SU-DHL-6 (cell line): ENCODE measurements at regions not wholly inside any gene's neighbourhood (a gene's known extent, or its start where the extent isn't known, plus 50 kb on each side); places are given as distances from the start of the nearest gene placed in this dataset.

ENCODE experiments used
- H2AFZ ChIP-seq: fragments of 200-600 bp; sonication (generic); 2 replicates; pipeline ENCODE4 v1.6.1; 2014; ENCODE audit warnings: low read depth, mild to moderate bottlenecking, moderate library complexity, mixed read lengths, antibody characterized with exemption, low read length; ENCODE audit not compliant: severe bottlenecking
- H3F3A ChIP-seq: fragments of 200-600 bp; shearing (Covaris generic); 2 replicates; pipeline ENCODE4 v1.6.0; 2016; ENCODE audit warnings: antibody characterized with exemption, mild to moderate bottlenecking; ENCODE audit not compliant: insufficient read depth
- H3K27ac ChIP-seq: fragments of 200-600 bp; sonication (generic); 2 replicates; pipeline ENCODE4 v1.5.1; 2016; ENCODE audit warnings: low read depth, mild to moderate bottlenecking, low read length, moderate library complexity, mixed read lengths
- H3K27me3 ChIP-seq: fragments of 200-600 bp; sonication (generic), shearing (Covaris generic); 2 replicates; pipeline ENCODE4 v1.6.0; 2014; ENCODE audit warnings: mild to moderate bottlenecking, low read length
- H3K36me3 ChIP-seq: fragments of 200-600 bp; sonication (generic); 2 replicates; pipeline ENCODE4 v1.6.1; 2014; ENCODE audit warnings: mild to moderate bottlenecking, low read length, mixed read lengths
- H3K4me2 ChIP-seq: fragments of 300-600, 200-600 bp; shearing (Covaris generic), sonication (generic); 2 replicates; pipeline ENCODE4 v1.6.0; 2014; ENCODE audit warnings: low read length, low read depth, mild to moderate bottlenecking; ENCODE audit not compliant: poor library complexity, severe bottlenecking
- H3K4me3 ChIP-seq: fragments of 200-600 bp; sonication (generic); 2 replicates; pipeline ENCODE4 v1.5.1; 2014; ENCODE audit warnings: antibody characterized with exemption, low read length, mild to moderate bottlenecking, mixed read lengths; ENCODE audit not compliant: insufficient read depth, poor library complexity, severe bottlenecking
- H3K79me2 ChIP-seq: fragments of 200-600 bp; sonication (generic); 2 replicates; pipeline ENCODE4 v1.6.1; 2014; ENCODE audit warnings: mild to moderate bottlenecking, low read length, moderate library complexity; ENCODE audit not compliant: insufficient read depth
- H3K9ac ChIP-seq: fragments of 200-600 bp; sonication (generic); 2 replicates; pipeline ENCODE4 v1.7.0; 2014; ENCODE audit warnings: mild to moderate bottlenecking, low read length
- H3K9me2 ChIP-seq: fragments of 200-600 bp; sonication (generic); replicated peaks from 2 replicates; pipeline ENCODE4 v1.6.1; 2014; ENCODE audit warnings: low read length; ENCODE audit not compliant: insufficient read depth
- H3K9me3 ChIP-seq: fragments of 200-600 bp; sonication (generic); 2 replicates; pipeline ENCODE4 v1.6.1; 2014; ENCODE audit warnings: low read length, mixed read lengths; ENCODE audit not compliant: insufficient read depth
- H4K20me1 ChIP-seq: fragments of 200-600 bp; sonication (generic); 2 replicates; pipeline ENCODE4 v1.6.1; 2014; ENCODE audit warnings: low read depth, mild to moderate bottlenecking, antibody characterized with exemption, low read length, moderate library complexity, mixed read lengths
- CTCF ChIP-seq: fragments of 200-600 bp; sonication (generic); IDR thresholded peaks from one replicate; pipeline ENCODE4 v1.5.1; 2017; ENCODE audit warnings: antibody characterized with exemption, mild to moderate bottlenecking, low read length, moderate library complexity; ENCODE audit not compliant: insufficient read depth, poor library complexity, severe bottlenecking
- EZH2phosphoT487 ChIP-seq: fragments of 200-600 bp; sonication (generic), shearing (Covaris generic); conservative IDR thresholded peaks from 2 replicates; pipeline ENCODE4 v1.6.1; 2018; ENCODE audit warnings: mild to moderate bottlenecking, antibody characterized with exemption, low read length, moderate library complexity, mixed read lengths

GRCh38 chr9:119526698-119527097 lies 157.5 kb upstream of the BRINP1 start:
- Histone ChIP-seq H3K27ac (no peak overlapping the region), H3K36me3 (no peaks in the 10 kb centered on the region), H3F3A (no peaks in the 10 kb centered on the region), H3K79me2 (no peaks in the 10 kb centered on the region), H4K20me1 (no peaks in the 10 kb centered on the region), H3K27me3 (no peaks in the 10 kb centered on the region), H3K9ac (no peak overlapping the region), H3K4me3 (no peak overlapping the region), H3K4me2 (no peak overlapping the region), H3K9me3 (no peaks in the 10 kb centered on the region), H2AFZ (no peak overlapping the region), H3K9me2 (no peaks in the 10 kb centered on the region)
- no peak for TF ChIP-seq CTCF
- TF ChIP-seq EZH2phosphoT487 = no peak

- no peak overlapping the region for H3K9ac ChIP-seq
- H2AFZ ChIP-seq = no peak overlapping the region
- no peaks in the 10 kb centered on the region for H3K36me3 ChIP-seq
- no peaks in the 10 kb centered on the region for H4K20me1 ChIP-seq
- H3K4me2 ChIP-seq = no peak overlapping the region
- TF ChIP-seq CTCF = no peak
- no peak for TF ChIP-seq EZH2phosphoT487
- no peaks in the 10 kb centered on the region for H3F3A ChIP-seq
- H3K79me2 ChIP-seq = no peaks in the 10 kb centered on the region
- H3K9me3 ChIP-seq = no peaks in the 10 kb centered on the region
- H3K4me3 ChIP-seq = no peak overlapping the region
- no peaks in the 10 kb centered on the region for H3K9me2 ChIP-seq
- H3K27me3 ChIP-seq = no peaks in the 10 kb centered on the region
- no peak overlapping the region for H3K27ac ChIP-seq
Measured at GRCh38 chr9:119523508-119523907, 154.3 kb upstream of the BRINP1 start.

GRCh38 chr9:119522381-119522780 lies 153.1 kb upstream of the BRINP1 start:
- Histone ChIP-seq H3K9ac (no peak overlapping the region), H3K27me3 (no peaks in the 10 kb centered on the region), H3K4me2 (no peak overlapping the region), H3K36me3 (no peaks in the 10 kb centered on the region), H2AFZ (no peak overlapping the region), H4K20me1 (no peaks in the 10 kb centered on the region), H3K27ac (no peak overlapping the region), H3K9me3 (no peaks in the 10 kb centered on the region), H3K79me2 (no peaks in the 10 kb centered on the region), H3K9me2 (no peaks in the 10 kb centered on the region), H3K4me3 (no peak overlapping the region), H3F3A (no peaks in the 10 kb centered on the region)
- TF ChIP-seq CTCF (no peak), EZH2phosphoT487 (no peak)
